Right kidney (tissue), 1 donor: ENCODE measurements at regions not wholly inside any gene's neighbourhood (a gene's known extent, or its start where the extent isn't known, plus 50 kb on each side); places are given as distances from the start of the nearest gene placed in this dataset.

Experiments used
- DNase-seq: peaks from one replicate; pipeline ENCODE4 v3.0.0-alpha.2; 2016

DNA sequence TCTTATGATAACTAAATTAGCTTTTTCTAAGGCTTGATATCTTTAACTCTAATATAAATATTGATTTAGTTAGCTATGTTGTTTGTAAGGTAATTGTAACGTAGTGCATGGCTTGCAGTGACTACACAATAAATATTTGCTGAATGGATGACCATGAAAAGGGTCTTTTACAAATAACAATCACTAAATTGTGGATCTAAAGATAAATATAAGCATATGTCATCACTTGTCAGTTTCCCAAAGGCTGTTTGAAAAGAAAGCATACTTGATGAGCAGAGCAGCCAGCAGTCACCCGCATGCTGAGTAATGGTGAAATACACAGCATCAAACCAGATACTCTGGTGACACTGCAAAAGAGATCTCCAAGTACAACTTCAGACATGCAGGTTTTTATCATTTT is 92.5 kb upstream of the FMN2 start:
- no peak for DNase-seq

DNA sequence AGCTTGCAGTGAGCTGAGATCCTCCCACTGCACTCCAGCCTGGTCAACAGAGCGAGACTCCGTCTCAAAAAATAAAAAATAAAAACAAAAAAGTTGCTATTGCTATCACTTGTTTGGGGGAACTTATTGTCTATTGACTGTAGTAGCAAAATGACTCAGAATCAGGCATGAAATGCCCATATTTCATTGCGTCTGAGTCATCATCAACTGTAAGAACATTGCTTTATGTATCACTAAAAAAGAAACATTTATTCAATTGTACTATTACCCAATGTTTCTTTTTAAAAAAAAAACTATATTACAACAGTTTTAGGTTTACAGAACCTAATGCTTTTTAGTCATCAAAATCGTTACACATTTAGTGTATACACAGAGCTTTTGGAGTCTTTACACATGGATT is 91.0 kb upstream of the FMN2 start:
- no peak for DNase-seq

DNA sequence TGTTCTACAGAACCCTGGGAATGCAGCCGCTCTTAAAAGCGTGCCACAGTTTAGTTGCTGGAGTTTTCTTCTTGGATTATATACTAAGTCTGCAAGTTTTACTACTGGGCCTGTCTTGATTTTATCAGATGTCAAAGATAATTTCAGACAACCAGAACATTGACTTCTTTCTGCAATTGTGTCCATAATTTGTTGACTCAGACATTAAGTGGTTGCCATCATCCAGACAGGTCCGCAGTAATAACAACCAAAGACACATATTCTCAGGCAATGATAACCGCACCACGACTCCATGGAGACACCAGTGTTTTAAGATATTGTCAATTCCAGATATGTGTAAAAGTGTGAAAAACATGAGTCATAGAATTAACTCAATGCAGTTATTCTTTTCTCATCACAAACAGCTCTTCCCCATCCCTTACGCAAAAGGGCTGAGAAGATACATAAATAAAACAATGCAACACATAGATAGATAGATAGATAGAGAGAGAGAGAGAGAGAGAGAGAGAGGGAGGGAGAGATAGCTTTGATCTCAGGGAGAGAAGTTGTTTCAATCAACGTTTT is 90.4 kb upstream of the FMN2 start:
- no peak for DNase-seq

DNA sequence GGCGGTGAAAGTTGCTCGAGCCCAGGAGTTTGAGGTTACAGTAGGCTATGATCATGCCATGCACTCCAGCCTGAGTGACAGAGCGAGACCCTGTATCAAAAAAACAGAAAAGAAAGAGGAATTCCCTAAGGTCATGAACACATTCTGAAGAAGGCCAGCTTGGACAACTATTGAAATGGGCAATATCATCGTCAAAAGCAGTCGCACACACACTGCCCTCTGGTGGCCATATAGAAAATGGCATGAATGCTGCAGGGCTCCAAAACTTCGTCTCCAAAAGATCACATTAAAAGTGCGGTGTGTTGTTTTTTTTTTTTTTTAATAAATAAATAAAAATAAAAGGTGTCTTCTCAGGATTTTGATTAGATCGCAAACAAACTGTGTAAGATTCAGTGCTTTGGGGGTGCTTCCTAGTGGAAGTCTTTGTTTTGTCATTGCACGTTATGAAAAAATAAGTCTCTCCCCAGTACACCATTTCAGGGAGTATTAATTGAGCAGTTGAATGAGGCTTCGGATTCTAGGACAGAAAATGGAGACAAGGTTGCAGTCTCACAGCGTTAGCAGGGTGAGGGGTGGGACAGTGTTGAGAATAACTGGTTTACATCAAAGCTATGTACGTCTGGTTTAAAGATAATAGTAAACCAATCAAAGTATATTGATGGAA is 87.5 kb upstream of the FMN2 start:
- no peak for DNase-seq

DNA sequence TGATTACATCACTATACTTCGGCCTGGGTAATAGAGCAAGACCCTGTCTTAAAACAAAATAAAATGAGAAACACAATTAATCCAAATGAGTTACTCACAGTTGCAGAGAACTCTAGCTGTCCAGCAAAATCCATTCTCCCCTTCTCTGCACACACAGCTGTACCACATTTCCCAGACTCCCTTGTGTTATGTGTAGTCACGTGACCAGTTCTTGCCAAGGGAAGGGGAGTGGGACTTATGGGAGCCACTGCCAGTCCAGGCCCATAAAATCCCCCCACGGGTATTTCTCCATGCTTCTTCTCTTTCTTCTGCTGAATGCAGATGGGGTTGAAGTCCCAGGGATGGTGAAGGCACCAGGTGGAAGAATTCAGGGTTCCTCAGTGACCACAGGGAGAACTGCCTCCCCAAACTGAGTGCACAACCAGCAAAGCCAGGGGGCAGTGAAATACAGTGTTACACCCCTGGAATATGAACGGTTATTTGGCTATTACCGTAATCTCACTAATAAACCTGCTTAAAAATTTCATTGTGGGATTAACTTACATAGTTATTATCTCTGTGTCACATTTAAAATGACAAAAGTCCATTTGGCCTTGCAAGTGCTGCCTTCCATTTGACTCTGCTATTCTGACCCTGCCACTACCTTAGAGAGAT is 85.6 kb upstream of the FMN2 start:
- no peak for DNase-seq

DNA sequence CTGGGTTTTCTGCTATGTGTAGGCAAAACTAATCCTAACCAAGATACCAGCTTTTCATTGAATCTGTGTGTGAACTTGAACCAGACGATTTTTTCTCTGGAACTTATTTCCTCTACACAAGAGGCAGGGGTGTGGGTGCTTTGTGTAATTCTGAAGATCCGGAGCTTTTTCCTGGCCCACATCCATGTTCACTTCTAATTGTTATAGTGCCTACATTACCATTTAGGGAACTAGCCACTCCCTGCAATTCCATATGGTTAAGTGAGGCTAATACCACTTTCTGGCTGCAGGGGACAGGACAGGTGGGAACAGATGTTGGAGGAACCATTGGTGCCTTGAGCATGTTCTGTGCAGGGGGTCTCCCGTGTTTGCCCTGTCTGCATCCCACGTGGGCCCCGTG is 83.4 kb upstream of the FMN2 start:
- DNase-seq: no peak

DNA sequence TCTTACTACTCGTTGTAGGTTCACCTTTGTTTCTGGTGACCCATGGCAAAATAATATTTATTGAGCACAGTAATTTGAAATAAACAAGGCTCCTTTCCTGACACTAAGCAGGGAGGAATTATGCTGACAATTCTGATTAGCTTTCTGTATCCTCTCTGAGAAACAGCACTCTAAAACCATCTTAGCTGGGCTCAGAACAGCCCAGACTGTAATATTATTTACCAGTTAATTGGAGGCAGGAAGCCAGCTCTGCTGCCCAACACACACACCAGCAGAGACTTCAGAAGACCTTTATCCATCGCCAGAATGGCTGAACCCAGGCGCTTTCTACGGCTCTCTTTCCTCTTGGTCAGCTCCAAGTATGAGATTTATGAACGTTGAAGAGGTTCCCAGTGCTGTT is 77.6 kb upstream of the FMN2 start:
- no peak for DNase-seq

DNA sequence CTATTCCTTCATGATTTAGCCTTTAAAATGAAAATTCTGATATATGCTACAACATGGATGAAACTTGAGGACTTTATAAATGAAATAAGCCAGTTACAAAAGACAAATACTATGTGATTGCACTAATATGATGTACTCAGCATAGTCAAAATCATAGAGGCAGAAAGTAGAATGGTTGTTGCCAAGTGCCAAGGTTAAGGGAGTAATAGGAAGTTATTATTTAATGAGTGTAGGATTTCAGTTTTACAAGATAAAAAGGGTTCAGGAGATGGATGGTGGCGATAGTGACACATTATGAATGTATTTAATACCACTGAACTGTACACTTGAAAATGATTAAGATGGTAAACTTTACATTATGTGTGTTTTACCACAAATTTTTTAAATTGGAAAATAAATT is 73.1 kb upstream of the FMN2 start:
- DNase-seq: no peak

DNA sequence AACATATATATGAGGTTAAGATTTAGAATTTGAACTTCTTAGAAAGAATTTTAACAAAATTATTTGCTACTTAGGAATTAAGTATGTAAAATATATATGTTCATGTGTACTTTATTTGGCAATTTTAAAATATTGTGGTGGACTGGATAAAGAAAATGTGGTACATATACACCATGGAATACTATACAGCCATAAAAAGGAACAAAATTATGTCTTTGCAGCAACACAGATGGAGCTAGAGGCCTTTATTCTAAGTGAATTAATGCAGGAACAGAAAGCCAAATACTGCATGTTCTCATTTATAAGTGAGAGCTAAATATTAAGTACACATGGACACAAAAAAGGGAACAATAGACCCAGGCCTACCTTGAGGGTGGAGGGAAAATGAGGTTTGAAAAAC is 72.2 kb upstream of the FMN2 start:
- DNase-seq: no peak

DNA sequence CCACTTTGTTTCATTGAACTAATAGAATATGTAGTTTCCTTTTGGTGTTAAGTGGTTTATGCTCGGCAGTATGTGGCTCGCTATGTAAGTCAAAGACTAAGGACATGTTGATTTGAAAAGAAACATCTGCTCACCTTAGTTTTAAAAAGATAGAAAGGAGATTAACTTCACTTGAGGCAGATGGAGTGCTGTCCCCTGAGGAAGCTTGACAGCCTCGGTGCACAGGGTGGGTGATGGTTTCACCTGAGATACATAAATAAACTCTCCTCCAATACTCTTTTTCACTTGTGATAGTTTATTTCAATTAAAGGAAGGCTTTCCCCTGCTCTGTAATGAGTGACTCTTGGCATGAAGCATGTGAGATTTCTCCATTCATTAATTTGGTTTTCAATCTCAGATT is 70.8 kb upstream of the FMN2 start:
- no peak for DNase-seq

DNA sequence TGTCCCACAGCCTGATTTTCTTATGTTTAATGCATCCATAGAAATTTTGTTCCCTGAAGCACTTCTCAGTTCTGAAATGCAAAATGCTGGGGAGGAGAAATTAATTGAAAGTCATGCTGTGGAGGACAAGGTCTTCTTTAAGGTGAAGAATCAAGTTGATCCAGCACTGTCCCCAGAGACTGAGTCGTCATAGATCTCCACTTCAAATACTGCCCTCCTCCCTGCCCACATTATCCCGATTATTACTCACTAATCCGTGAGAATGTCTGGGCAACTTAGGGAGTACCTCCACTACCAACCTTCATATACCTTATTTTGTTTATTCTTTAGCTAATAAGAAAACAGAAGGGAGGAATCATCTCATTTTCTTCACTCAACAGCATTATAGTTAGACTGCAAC is 70.0 kb upstream of the FMN2 start:
- no peak for DNase-seq

DNA sequence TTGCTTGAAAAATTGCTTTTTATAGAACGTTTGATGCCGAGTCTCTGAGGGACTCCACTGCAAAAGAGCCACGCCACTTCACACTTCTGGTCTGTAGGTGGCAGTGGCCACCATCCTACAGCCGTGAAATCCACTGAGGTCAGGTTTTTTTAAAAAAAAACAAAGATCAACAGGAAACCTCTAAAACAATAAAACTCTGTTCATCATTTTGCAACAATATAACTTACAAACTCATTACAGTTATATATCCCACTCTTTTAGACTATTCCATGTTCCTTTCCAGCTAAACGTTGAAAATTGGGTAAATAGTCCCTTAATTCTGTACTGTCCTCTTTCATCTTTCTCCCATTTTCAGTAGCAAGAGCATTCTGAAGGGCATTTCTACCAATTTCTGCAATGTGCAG is 64.6 kb upstream of the FMN2 start:
- DNase-seq: peak; percentile 23

DNA sequence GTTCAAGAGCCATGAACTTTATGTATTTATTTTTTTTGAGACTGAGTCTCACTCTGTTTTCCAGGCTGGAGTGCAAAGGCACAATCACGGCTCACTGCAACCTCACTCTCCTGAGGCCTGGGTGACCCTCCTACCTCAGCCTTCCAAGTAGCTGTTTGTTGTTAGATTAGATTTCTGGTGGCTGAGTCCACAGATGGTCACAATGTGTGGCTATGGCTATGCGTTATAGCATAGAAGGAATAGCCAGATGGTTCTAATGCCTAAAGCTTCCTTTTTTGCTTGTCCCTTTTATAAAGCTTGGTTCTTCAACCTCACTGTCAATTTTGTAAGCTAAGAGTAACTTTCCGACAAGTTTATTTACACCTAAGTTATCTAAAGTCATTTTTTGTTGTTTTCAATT is 62.3 kb upstream of the FMN2 start:
- DNase-seq: no peak

DNA sequence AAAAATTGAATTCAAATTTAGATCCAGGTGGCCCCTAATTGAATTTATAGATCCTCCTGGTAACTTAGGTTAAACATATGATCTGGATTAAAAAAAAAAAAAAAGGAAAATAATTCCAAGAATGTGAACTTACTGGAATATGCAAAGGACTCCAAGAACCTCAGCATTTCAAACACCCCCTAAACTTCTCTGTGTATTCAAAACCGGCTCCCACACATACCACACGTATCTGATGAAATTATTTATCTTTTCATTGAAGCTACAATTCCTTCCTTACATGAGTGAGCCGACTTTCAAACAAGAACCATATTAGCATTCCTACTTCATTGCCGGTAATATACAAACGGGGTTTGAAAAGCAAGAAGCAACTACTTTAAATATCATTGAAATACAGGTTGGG is 61.4 kb upstream of the FMN2 start:
- no peak for DNase-seq

DNA sequence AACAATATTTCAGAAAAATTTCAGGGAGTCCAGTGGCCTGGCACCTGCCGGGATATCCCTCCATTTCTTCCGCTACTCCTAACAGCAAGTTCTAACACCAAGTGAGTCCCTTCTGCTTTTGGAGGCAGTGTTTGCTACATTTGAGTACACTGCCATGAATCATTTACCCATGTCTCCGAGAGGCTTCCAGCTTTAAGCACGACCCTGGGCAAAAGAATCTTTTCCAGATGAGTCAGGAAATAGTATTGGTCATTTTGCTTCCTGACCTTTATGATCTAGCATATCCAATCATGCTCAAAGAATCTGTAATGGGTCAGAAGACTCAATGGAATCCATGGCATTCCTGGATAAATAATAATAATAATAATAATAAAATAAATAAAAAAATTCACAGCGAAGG is 60.7 kb upstream of the FMN2 start:
- no peak for DNase-seq

DNA sequence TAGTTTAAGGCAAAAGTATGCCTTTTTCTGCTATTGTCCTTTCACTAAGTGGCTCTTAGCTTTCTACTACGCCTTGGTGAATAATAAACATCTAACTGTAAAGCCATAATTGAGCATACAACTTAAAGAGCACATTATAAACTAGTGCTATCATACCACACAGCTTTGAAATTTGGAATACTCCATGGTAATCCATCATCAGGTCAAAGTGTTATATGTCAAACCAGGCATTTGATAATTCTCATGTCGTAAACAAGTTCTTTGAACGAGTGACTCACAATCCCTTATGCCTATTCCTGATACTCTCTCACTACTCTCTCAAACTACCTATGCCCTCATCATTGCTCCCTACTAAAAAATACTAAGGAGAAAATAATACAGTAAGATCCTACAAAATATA is 60.3 kb upstream of the FMN2 start:
- no peak for DNase-seq

DNA sequence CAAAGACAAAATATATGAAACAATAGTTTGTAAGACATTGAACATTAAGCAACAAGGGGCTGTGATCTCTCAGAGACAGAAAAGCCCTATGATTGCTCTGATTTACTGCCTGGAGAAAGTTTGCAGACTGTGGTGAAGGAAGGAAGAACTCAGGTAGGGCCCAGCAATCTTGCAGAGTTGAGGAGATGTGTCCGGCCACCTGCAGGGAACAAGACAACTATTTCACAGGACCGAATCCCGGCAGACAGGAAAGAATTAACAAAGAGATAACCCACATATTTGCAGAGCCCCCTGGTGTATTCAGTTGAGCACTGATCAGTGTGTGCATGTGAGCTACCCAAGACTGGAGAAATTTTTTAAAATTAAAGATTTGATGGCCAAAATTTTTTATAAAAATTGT is 58.3 kb upstream of the FMN2 start:
- DNase-seq: no peak

DNA sequence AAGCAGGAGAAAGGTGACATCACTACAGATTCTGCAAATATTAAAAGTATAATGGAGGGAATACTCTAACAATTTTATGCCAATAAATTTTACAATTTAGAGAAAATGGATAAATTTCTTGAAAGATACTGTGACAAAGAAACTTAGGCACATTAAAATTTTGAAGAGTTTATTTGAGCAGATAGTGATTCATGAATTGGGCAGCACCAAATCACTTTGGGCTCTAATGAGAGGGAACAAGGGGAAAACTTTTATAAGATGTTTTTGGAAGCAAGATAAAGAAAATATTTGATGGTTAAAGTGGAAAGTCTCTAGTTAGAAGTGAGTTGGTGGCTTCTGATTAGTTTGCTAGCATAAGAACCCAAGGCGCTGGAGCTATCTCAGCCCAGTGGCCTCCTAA is 55.2 kb upstream of the FMN2 start:
- no peak for DNase-seq
